ENCODE measurements at regions not wholly inside any gene's neighbourhood (a gene's known extent, or its start where the extent isn't known, plus 50 kb on each side); places are given as distances from the start of the nearest gene placed in this dataset.

GRCh38 chrX:40154250-40154852, 56.6 kb upstream of the BCOR start:
- Histone ChIP-seq H3K4me3 (ENCODE audit: low read length) (peak overlapping the region; percentile 66), H3K79me2 (replicated peaks; ENCODE audit: insufficient read depth, low read length) (no peaks in the 10 kb centered on the region), H4K20me1 (ENCODE audit: insufficient read depth) (no peaks in the 10 kb centered on the region), H3F3A (ENCODE audit: insufficient read depth, low read length, poor library complexity, severe bottlenecking) (no peaks in the 10 kb centered on the region), H3K27ac (ENCODE audit: low read length) (peak overlapping the region; percentile 85), H3K36me3 (ENCODE audit: insufficient read depth, low read length) (no peaks in the 10 kb centered on the region), H3K9me2 (ENCODE audit: insufficient read depth, low read length) (no peaks in the 10 kb centered on the region), H3K4me2 (ENCODE audit: low read length) (peak overlapping the region; percentile 10), H2AFZ (ENCODE audit: low read depth, low read length) (no peak overlapping the region), H3K9me3 (ENCODE audit: low read length) (no peaks in the 10 kb centered on the region), H3K9ac (ENCODE audit: low read length) (peak overlapping the region; percentile 80), H3K27me3 (ENCODE audit: insufficient read depth, low read depth, low read length) (peaks cover 4% of the 10 kb centered on the region)
- TF ChIP-seq TAF1 (IDR thresholded peaks at IDR 0.05; ENCODE audit: low read depth) (peak; percentile 11), RAD21 (conservative IDR thresholded peaks at IDR 0.05) (no peak), POLR2AphosphoS5 (IDR thresholded peaks at IDR 0.05) (peak; percentile 31)

DNA sequence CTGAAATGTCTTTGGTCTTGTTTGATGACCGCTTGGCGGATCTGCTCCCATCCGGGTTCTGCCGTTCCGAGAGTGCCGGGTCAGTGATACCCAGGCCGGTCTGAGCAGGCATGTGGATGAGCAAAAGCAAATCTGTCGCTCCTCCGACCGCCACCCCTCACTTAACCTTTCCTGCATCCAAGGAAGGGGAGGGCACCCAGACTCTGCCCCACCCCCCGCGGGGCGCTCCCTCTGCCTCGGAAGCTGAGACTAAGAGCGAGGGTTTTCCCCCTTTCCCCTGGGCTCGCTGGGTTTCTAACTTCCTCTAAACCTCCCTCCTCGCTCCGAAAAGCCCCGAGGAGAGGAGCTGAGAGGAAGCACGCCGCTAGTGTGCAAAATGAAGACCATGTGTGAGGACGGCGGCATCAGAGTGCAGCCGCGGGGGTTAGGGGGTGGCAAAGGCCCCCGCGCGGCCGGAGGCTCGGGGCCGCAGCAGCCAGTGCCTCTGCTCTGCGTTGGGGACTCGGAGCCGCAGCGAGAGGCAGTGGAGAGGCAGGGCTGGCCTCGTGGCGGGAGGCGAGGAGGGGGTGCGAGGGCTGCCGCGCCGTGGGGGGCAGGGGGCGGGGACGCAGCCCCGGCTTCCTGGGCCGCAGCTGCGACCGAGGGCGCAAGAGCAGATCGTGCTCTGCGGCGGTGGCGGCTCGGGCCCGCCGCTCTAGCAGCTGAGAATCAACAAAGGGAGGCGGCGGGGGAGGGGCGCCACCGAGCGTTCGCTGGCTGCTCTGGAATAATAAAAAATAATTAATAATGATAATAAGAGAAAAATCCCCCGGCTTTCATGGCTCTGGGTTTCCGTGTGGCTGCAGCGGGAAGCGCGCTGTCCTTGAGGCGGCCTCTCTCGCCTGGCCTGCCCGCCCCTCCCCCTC, 55.8 kb upstream of the BCOR start:
- Histone ChIP-seq H3K4me2 (ENCODE audit: low read length) (no peak overlapping the region), H3F3A (ENCODE audit: insufficient read depth, low read length, poor library complexity, severe bottlenecking) (no peaks in the 10 kb centered on the region), H3K27ac (ENCODE audit: low read length) (peak overlapping the region; percentile 85), H3K79me2 (replicated peaks; ENCODE audit: insufficient read depth, low read length) (no peaks in the 10 kb centered on the region), H2AFZ (ENCODE audit: low read depth, low read length) (no peak overlapping the region), H3K9me2 (ENCODE audit: insufficient read depth, low read length) (no peaks in the 10 kb centered on the region), H3K36me3 (ENCODE audit: insufficient read depth, low read length) (no peaks in the 10 kb centered on the region), H3K4me3 (ENCODE audit: low read length) (peak overlapping the region; percentile 66), H3K27me3 (ENCODE audit: insufficient read depth, low read depth, low read length) (peaks cover 4% of the 10 kb centered on the region), H3K9ac (ENCODE audit: low read length) (peak overlapping the region; percentile 80), H3K9me3 (ENCODE audit: low read length) (no peaks in the 10 kb centered on the region), H4K20me1 (ENCODE audit: insufficient read depth) (no peaks in the 10 kb centered on the region)
- TF ChIP-seq SMC3 (conservative IDR thresholded peaks at IDR 0.05; ENCODE audit: poor library complexity): no peak
- TF ChIP-seq POLR2AphosphoS5 (IDR thresholded peaks at IDR 0.05): peak; percentile 34
- TF ChIP-seq MXI1 (conservative IDR thresholded peaks at IDR 0.05; ENCODE audit: poor library complexity, severe bottlenecking): peak; percentile 42

DNA sequence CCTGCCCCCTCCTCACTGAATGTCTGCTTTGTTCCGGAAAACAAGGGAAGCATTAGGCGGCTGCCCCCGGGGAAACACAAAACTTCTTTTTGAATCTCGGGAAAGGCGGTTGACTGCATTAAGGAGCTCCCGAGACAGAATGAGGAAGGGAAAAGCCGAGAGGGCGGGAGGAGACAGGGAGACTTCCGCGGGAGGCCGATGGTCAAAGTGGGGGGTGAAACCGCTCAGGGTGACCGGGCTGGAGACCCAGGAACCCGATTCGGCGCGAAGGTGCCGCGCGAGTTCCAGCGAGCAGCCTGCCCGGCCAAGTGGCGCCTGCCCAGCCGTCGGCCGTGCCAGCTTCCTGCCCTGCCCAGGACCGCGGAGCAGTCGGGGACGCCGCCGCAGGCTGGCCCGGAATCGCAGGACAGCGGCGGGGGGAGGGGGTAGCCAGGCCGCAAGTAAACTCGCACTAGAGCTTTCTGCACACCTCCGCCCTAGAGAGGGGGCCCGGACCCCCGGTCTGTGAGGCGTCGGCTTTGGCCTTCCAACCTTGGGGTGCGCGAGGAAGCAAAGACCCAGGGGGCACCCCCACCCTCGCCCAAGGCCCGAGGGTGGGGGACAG, 55.1 kb upstream of the BCOR start:
- H3K36me3 ChIP-seq (ENCODE audit: insufficient read depth, low read length): no peaks in the 10 kb centered on the region
- no peaks in the 10 kb centered on the region for H3K9me3 ChIP-seq (ENCODE audit: low read length)
- H3K27me3 ChIP-seq (ENCODE audit: insufficient read depth, low read depth, low read length): peaks cover 4% of the 10 kb centered on the region
- H2AFZ ChIP-seq (ENCODE audit: low read depth, low read length): no peak overlapping the region
- TF ChIP-seq RAD21 (conservative IDR thresholded peaks at IDR 0.05): no peak
- TF ChIP-seq, protein P1, sequence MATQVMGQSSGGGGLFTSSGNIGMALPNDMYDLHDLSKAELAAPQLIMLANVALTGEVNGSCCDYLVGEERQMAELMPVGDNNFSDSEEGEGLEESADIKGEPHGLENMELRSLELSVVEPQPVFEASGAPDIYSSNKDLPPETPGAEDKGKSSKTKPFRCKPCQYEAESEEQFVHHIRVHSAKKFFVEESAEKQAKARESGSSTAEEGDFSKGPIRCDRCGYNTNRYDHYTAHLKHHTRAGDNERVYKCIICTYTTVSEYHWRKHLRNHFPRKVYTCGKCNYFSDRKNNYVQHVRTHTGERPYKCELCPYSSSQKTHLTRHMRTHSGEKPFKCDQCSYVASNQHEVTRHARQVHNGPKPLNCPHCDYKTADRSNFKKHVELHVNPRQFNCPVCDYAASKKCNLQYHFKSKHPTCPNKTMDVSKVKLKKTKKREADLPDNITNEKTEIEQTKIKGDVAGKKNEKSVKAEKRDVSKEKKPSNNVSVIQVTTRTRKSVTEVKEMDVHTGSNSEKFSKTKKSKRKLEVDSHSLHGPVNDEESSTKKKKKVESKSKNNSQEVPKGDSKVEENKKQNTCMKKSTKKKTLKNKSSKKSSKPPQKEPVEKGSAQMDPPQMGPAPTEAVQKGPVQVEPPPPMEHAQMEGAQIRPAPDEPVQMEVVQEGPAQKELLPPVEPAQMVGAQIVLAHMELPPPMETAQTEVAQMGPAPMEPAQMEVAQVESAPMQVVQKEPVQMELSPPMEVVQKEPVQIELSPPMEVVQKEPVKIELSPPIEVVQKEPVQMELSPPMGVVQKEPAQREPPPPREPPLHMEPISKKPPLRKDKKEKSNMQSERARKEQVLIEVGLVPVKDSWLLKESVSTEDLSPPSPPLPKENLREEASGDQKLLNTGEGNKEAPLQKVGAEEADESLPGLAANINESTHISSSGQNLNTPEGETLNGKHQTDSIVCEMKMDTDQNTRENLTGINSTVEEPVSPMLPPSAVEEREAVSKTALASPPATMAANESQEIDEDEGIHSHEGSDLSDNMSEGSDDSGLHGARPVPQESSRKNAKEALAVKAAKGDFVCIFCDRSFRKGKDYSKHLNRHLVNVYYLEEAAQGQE (IDR thresholded peaks at IDR 0.05; ENCODE audit: borderline replicate concordance): no peak
- no peaks in the 10 kb centered on the region for H3K9me2 ChIP-seq (ENCODE audit: insufficient read depth, low read length)
- H3K27ac ChIP-seq (ENCODE audit: low read length): peak overlapping the region; percentile 85
- H3K4me2 ChIP-seq (ENCODE audit: low read length): no peak overlapping the region
- no peaks in the 10 kb centered on the region for H3K79me2 ChIP-seq (replicated peaks; ENCODE audit: insufficient read depth, low read length)
- no peaks in the 10 kb centered on the region for H3F3A ChIP-seq (ENCODE audit: insufficient read depth, low read length, poor library complexity, severe bottlenecking)
- H3K9ac ChIP-seq (ENCODE audit: low read length): peak overlapping the region; percentile 80
- no peaks in the 10 kb centered on the region for H4K20me1 ChIP-seq (ENCODE audit: insufficient read depth)
- H3K4me3 ChIP-seq (ENCODE audit: low read length): peak overlapping the region; percentile 66

All from neural cell (in vitro differentiated cells).